ENCODE measurements at regions not wholly inside any gene's neighbourhood (a gene's known extent, or its start where the extent isn't known, plus 50 kb on each side); places are given as distances from the start of the nearest gene placed in this dataset.

GRCh38 chr20:51873652-51874051 lies 71.3 kb upstream of the SALL4 start:
- ATAC-seq = no peak

GRCh38 chr20:51871943-51872342 lies 69.6 kb upstream of the SALL4 start:
- ATAC-seq = no peak

- no peak for ATAC-seq
Observed at GRCh38 chr20:51869002-51869401, 66.7 kb upstream of the SALL4 start.

- no peak for ATAC-seq
Observed at GRCh38 chr20:51867251-51867650, 64.9 kb upstream of the SALL4 start.

- ATAC-seq = no peak
Observed at GRCh38 chr20:51864967-51865366, 62.6 kb upstream of the SALL4 start.

- no peak for ATAC-seq
Observed at GRCh38 chr20:51862796-51863195, 60.5 kb upstream of the SALL4 start.

GRCh38 chr20:51861726-51862466 lies 59.6 kb upstream of the SALL4 start:
- no peak for ATAC-seq

GRCh38 chr20:51860111-51860882 lies 58.0 kb upstream of the SALL4 start:
- no peak for ATAC-seq

GRCh38 chr20:51856432-51856831 lies 54.1 kb upstream of the SALL4 start:
- ATAC-seq = no peak

- no peak for ATAC-seq
Observed at GRCh38 chr20:51854921-51855320, 52.6 kb upstream of the SALL4 start.
